ENCODE measurements at regions not wholly inside any gene's neighbourhood (a gene's known extent, or its start where the extent isn't known, plus 50 kb on each side); places are given as distances from the start of the nearest gene placed in this dataset.

DNA sequence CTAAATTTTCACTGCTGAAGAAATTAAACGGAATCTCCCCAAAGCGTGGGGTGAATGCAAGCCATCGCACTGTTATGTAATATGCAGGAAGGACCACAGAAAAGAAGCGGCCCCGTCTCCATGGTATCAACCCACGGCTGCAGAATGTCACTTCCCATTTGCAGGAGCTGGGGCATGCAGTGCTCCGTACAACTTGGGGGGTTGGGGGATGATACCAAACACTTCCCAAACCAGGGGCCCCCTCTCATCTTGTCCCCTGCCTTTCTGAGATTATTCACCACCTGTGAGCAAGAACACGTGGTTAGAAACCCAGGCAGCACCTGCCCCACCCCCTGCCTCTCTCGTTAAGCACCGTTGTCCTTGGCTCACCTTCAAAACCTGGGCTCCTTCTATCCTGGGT lies 505.1 kb upstream of the TMEM132C start:
- DNase-seq: no peak
- H2BK12ac ChIP-seq (ENCODE audit: insufficient read length, low read depth, low read length): no peak overlapping the region
- H3K4me1 ChIP-seq (ENCODE audit: insufficient read depth, low read length): no peaks in the 10 kb centered on the region
- no peak overlapping the region for H3K56ac ChIP-seq (ENCODE audit: insufficient read length, low read depth, low read length)
- no peak overlapping the region for H3K4me2 ChIP-seq (ENCODE audit: insufficient read depth, insufficient read length, low read length)
- H3K27ac ChIP-seq (ENCODE audit: insufficient read length, low read depth, low read length): no peak overlapping the region
- H4K5ac ChIP-seq (ENCODE audit: insufficient read length, low read depth, low read length): no peak overlapping the region
- Mint-ChIP-seq H3K4me1 (peaks cover 22 to 27% of the 10 kb centered on the region in 2 experiments), H3K27me3 (ENCODE audit: low read depth) (peaks cover 5% of the 10 kb centered on the region), H3K4me3 (no peak overlapping the region; a peak in 1 of 5 replicates), H3K36me3 (ENCODE audit: insufficient read depth in 1 of 3, low read depth in 3 of 3) (peaks cover 0 to 9% (median 4%) of the 10 kb centered on the region in 3 experiments; a peak in 3 of 7 replicates), H3K27ac (peak overlapping the region in 1 of 3 experiments; percentile 83; a peak in 1 of 7 replicates), H3K9me3 (peaks cover 11 to 13% of the 10 kb centered on the region in 2 experiments)
- no peaks in the 10 kb centered on the region for H3K27me3 ChIP-seq (ENCODE audit: insufficient read depth, low read length)
- H4K20me1 ChIP-seq (ENCODE audit: control insufficient read depth, insufficient read depth, insufficient read length): no peaks in the 10 kb centered on the region
- no peaks in the 10 kb centered on the region for H3K79me2 ChIP-seq (ENCODE audit: insufficient read depth, low read length)
- no peak overlapping the region for H4K91ac ChIP-seq (ENCODE audit: insufficient read length, low read depth, low read length)
- no peak overlapping the region for H2AK5ac ChIP-seq (ENCODE audit: insufficient read length, low read length)
- no CpG with 5 or more reads among the region's 10 CpGs for WGBS (ENCODE audit: extremely low coverage, insufficient read length, low lambda C conversion rate)
- H2BK20ac ChIP-seq (ENCODE audit: low read depth, low read length, poor library complexity, severe bottlenecking): no peak overlapping the region
- H3K18ac ChIP-seq (ENCODE audit: insufficient read length, low read depth, low read length): no peak overlapping the region
- no peaks in the 10 kb centered on the region for H3K79me1 ChIP-seq (ENCODE audit: insufficient read depth, low read depth, low read length, poor library complexity, severe bottlenecking)
- H3K14ac ChIP-seq (ENCODE audit: insufficient read depth, low read length): no peak overlapping the region
- no peak overlapping the region for H2AFZ ChIP-seq (ENCODE audit: low read length)
- H3K4ac ChIP-seq (ENCODE audit: low read depth, low read length): no peak overlapping the region
- H4K8ac ChIP-seq (replicated peaks; ENCODE audit: insufficient read length, low read depth, low read length): no peak overlapping the region
- H3K23ac ChIP-seq (ENCODE audit: insufficient read length, low read depth, low read length): no peak overlapping the region
- no peak overlapping the region for H2BK120ac ChIP-seq (ENCODE audit: low read depth, low read length, poor library complexity, severe bottlenecking)
- H3K23me2 ChIP-seq (ENCODE audit: insufficient read length, low read depth, low read length, poor library complexity, severe bottlenecking): no peaks in the 10 kb centered on the region
- H3T11ph ChIP-seq (ENCODE audit: low read length): no peak overlapping the region
- H2BK5ac ChIP-seq (ENCODE audit: insufficient read length, low read length): no peak overlapping the region
- no peak for TF ChIP-seq CTCF (conservative IDR thresholded peaks at IDR 0.05)
- H3K9me3 ChIP-seq (ENCODE audit: control insufficient read depth, low read depth, low read length): no peaks in the 10 kb centered on the region
- H2BK15ac ChIP-seq (ENCODE audit: low read depth, low read length): no peak overlapping the region
- no peak overlapping the region for H3K9ac ChIP-seq (ENCODE audit: extremely low read depth, insufficient read length, low read length)

Data from H9 (cell line).